ENCODE measurements at regions not wholly inside any gene's neighbourhood (a gene's known extent, or its start where the extent isn't known, plus 50 kb on each side); places are given as distances from the start of the nearest gene placed in this dataset.
"Not testable (repeated sequence)": the region's sequence is repeated elsewhere in the genome, so short reads cannot be mapped to it uniquely, and the experiment has no call there.

DNA sequence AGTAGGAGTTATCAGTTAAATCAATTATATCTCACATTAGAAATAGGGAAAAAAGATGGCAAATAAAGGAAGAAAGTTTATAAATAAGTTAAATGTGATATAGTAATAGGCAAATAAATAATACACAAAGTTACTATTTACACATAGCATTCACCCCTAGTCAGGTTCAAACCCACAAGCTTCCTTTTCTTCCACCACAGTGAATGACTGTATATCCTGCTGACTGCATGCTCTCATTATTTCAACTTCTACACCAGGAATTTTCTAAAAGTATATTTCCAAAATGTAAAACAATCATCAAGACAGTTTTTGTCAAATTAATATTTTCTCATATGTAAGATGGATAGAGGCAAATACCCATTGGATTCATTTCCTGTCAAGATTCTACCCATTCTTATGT is 548.6 kb upstream of the SLITRK5 start:
- DNase-seq, result no peak

- DNase-seq, result no peak
Observed at GRCh38 chr13:87123987-87124784, 547.0 kb upstream of the SLITRK5 start.

- DNase-seq, result no peak
Observed at GRCh38 chr13:87124785-87125074, 546.4 kb upstream of the SLITRK5 start.

DNA sequence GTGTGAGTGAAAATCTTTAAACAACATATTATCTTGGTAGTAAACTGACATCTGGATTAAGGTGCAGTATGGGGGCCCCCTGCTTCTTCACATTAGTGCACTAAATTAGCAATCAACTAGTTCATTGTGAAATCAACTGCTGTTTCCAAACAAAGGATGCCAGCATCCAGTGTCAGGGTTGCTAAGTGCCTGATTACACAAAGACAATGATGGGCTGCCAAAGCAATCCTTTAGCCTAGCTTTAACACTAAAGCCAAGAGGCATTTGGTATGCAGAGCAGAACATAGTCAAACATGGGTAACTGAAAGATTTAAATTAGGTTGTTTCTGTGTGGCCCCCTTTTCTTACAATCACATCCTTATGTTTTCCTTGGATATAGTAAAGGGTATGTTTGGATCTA is 543.1 kb upstream of the SLITRK5 start:
- DNase-seq, result no peak

DNA sequence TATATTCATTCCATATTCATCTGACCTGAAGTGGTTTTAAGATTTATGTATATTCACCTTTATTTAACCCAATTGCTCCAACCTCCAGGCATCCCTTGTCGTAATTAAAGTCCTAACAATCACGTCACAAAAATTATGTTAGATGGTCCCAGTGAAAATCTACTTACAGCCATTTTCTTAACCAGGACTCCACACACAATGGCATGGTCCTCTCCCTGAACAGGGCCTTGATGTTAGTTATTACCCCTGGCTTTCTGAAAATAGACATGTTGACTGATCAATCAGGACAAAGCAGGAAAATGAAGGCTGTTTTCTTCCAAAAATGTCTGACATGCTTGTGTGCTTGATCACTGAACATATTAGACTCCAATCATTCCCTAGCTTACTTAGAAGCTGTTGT is 542.7 kb upstream of the SLITRK5 start:
- no peak for DNase-seq

DNA sequence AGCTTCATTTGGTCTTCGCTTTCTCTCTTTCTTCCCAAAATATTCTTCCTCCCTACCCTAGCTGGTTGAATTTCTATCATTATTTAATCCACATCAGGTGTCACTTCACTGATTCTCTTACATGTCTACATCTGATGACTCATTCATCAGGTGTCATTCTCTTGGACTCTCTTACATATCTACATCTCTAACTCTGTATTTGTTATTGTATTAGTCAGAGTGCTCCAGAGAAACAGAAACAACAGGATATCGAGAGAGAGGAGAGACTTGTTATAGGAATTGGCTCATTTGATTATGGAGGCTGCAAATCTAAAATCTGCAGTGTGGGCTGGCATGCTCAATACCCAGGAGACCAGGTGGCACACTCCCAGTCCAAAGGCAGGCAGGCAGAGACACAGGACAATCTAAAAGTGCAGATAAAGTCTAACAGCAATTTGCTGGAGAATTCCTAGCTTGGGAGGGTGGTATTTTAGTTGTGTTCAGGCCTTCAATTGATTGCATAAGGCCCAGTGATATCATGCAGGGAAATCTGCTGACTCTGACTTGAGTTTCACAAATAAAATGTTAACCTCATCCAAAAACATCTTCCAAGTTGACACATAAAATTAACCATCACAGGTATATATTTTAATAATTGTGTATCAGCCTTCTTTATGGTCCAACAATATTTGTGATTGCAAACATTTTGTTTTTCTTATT is 541.4 kb upstream of the SLITRK5 start:
- DNase-seq, result no peak

DNA sequence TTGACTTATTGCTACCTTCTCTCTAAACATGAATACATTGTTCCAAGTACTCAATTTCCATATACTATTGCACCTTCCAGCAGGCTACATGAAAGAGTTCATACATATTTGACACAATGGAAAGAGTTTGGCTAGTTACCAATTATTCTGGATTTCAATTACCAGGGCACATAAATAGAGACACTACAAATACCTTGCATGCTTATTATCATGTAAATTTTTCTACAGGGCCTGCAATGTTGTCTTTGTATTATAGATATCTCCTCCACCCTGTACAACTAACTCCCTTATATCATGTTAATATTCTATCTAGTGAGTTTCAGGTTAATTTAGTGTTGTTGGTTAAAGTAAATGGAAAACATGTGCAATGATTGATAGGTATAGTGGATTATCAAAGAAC is 540.7 kb upstream of the SLITRK5 start:
- no peak for DNase-seq

DNA sequence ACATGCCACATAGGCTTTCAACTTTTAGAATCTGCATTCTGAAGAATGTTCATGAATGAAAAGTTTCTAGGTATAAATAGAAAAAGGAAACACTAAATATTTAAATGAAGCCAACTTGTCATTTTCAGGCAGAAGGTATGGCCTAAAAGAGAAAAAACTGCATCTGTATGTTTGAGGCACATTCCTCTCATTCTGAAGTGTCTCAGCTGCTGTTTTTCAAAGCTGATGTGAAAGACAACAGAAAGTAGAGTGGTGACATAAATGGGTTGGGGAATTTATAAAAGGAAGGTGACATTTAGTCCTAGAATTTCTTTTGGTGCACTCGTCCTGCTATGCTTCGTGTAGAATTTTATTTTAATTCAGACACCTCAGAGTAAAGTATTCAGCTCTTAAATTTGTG is 539.6 kb upstream of the SLITRK5 start:
- no peak for DNase-seq

DNA sequence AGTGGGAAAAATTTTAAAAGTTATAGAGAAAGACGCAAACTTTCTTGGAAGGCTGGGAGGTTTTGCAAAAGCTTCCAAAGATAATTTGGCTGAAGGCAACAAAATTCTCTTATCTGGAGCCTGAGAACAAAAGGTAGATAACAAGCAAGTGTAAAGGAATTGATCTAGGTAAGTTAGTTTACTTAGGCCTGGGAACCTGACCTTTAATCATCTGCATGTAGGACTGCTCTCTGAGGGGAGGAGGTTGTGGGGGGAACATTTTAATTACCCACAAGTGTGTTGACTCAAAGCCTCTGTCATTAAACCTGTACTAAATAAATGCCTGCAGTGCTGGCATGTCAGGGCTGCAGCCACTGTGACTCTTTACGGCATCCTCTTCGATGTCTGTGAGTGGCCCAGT is 532.3 kb upstream of the SLITRK5 start:
- no peak for DNase-seq

- no peak for DNase-seq
Observed at GRCh38 chr13:87147076-87147475, 524.1 kb upstream of the SLITRK5 start.

DNA sequence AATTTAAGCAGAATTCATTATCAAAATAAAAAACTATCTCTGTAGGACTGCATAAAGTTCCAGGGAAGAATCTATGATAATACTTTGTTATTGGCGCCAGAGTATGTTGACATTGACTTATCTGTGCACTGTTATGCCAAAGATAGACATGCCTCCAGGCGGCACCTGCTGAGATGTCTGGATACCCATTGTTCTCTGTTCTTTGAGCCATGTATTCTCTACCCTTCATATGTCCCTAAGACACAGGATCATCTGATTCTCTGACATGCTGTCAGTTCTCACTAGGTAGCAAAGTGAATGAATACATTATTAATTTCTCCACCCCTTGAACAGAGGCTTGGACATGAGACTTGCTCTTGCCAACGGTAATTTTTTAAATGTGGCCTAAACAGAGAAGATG is 517.8 kb upstream of the SLITRK5 start:
- DNase-seq, result no peak

GRCh38 chr13:87166348-87166747 is 504.8 kb upstream of the SLITRK5 start:
- no peak for DNase-seq

DNA sequence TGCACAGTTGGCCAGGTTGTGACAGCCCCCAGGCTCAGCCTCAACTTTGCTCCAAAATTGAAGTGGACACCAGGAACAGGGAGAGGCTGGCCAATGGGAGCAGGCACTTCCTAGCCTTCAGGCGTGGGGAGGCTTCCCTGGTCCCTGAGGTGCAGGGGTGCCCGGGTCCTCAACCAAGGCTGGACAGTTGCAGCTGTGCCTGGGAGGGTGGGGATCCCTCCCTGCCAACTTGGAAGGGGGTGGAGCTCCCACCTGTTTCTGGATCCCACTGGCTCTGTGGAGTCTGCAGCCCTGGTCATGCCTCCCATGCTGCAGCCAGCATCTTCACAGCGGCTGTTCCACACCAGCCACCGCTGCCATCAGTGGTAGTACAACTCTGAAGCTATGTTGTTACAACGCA is 502.8 kb upstream of the SLITRK5 start:
- DNase-seq, result no peak

DNA sequence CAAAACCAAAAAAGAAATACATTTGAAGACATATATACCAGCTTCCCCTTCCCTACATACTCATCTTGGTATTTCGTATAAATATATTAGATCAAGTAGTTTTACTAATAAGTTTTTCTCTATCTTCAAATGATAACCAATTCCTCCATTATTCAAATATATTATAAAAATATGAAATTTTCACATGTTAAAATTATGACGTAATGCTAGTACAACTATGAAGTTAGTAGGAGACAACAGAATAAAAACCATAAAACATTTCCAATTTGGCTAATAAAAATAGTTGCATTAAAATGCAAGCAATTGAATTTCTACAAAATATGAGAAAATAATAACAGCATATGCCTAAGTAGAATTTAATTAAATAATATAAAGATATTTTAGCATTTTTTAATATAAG is 501.8 kb upstream of the SLITRK5 start:
- no peak for DNase-seq

DNA sequence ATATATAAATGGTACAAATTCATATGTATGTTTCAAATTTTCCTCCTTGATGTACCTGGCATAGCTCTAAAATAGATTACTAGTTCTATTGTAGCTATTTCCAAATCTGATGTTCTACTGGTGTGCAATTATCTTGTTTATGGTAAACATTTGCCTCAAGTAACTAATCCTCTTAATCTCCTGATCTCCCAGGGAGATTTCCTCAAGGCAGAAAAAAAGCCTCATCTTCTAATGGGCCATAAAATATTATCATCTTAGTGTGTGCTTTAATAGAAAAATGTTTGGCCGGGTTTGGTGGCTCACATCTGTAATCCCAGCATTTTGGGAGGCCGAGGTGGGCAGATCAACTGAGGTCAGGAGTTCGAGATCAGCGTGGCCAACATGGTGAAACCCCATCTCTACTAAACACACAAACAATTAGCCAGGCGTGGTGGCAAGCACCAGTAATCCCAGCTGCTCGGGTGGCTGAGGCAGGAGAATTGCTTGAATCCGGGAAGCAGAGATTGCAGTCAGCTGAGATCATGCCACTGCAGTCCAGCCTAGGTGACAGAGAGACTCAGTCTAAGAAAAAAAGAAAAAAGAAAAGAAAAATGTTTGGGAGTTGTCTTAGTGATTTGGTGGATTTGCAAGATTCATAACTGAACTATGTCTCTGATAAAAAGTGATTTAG is 498.9 kb upstream of the SLITRK5 start:
- no peak for DNase-seq

DNA sequence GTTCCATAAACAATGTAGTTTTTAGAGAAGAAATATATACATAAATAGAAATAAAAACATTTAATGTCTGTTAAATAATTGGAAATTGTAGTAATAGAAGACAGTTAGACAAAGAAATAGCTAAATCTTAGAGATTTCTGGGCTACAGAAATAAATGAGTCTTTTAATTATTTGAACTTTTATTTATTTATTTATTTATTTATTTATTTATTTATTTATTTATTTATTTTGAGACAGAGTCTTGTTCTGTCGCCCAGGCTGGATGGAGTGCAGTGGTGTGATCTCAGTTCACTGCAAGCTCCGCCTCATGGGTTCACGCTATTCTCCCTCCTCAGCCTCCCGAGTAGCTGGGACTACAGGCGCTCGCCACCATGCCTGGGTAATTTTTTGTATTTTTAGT is 486.0 kb upstream of the SLITRK5 start:
- DNase-seq, result not testable (repeated sequence)

GRCh38 chr13:87186647-87187046 is 484.5 kb upstream of the SLITRK5 start:
- not testable (repeated sequence) for DNase-seq

GRCh38 chr13:87191485-87191884 is 479.7 kb upstream of the SLITRK5 start:
- not testable (repeated sequence) for DNase-seq

DNA sequence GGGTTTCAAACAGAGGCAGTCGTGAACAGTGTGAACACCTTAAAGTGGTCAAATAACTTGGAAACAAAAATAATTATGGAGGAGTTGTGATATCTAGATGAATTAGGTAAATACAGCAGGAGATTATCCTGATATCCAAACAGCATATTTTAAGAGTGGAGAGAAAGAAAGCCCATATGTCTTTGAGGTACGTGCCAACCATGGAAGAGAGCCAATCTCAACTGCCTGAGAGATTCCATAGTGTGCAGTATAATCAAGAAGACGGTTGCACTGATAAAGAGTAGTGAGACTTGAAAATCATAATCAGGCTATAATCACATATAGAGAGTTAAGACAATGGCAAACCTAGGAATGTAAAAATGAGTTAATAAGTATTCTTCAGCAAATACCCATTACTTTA is 472.8 kb upstream of the SLITRK5 start:
- no peak for DNase-seq

DNA sequence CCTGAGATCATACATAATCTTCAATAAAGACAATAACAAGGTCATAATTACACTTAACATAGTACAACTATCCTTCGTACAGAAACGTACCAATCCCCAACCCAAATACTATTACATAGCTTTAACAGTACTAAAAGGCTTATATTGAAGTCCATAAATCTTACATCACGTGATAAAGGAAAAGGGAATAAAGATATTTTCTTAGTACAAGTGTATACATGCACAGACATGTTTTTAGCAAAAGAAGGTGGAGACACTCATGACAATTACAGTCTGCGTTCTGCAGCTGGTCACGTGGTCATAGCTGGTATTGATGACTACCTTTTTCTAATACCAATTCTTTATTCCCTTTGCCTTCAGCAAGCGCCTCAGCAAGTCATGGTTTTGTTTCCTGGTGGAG is 464.5 kb upstream of the SLITRK5 start:
- DNase-seq, result no peak

DNA sequence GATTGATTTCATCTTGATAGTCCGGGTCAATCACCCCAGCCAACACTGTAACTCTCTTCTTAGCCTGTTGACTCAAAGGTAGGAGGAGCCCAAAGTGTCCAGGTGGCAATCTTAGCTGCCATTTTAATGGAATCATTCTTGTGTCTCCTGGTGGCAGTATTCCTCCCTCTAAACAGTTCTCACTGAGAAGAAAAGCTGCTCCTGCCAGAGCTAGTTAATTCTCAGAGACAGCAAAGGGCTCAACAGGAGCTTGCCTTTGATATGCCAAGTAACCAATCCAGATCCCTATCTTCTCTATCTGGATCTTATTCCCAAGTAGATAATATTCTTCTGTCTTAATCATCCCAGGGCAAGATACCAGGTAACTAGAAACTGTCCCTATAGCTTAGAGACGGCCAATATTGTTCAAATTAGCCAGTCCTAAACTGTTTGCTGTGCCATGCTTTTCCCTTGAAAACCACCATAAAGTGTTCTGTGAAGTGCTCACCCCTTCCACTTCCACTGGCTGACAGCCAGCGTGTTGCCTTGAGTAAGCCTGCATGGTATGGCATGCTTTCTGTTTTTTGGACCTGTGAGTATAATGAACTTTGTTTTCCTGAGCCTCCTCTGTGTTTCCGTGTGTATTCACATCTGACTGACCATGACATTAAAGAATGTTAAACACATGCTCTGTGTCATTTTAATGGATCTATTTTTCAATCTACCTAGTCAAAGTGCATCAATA is 463.7 kb upstream of the SLITRK5 start:
- no peak for DNase-seq

GRCh38 chr13:87208636-87209035 is 462.5 kb upstream of the SLITRK5 start:
- no peak for DNase-seq

DNA sequence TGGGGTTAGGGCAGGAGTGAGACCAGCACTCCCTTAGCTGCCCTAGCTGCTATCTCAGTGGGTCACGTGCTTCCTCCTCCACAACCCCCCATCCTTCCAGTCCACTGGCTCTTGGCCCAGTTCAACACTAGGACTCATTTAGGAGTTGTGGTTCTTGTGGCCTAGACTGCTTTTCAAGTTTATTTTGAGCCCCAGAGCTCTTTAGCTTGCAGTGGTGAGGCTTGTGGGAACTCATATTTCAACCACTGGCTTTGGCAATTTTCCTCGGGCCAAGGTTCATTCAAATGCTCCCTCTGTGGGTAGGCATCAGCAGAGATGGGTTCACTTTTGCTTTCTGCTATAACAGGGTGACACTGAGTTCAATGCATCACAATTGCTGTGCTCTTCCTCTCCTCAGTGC is 436.2 kb upstream of the SLITRK5 start:
- DNase-seq, result no peak

- no peak for DNase-seq
Observed at GRCh38 chr13:87235621-87236020, 435.6 kb upstream of the SLITRK5 start.

Measured in activated naive CD4-positive, alpha-beta T cell (primary cell).